ENCODE measurements at regions not wholly inside any gene's neighbourhood (a gene's known extent, or its start where the extent isn't known, plus 50 kb on each side); places are given as distances from the start of the nearest gene placed in this dataset.

DNA sequence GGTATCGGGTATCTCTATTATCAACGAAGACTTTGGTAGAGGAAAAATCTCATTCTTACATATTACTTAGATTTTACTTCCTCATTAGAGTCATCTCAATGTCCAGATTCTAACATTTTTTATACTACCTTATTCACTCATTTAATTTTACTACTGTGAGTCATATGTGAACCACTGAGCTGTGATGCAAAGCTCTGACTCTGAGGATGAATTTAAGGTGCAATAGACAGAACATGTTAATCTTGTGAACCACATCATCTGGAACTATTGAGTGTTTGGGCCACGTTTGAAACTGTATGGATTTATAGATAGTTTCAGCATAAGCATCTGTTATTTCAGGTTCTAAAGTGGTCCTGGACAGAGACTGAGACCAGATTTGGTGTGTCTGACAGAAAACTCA, 78.4 kb downstream of the PWWP3B start:
- H3K4me2 ChIP-seq (ENCODE audit: control insufficient read depth, extremely low read depth, insufficient read depth, low read depth, low read length) = no peak overlapping the region
- no peak overlapping the region for H3K4me3 ChIP-seq (ENCODE audit: control insufficient read depth in 2 of 3, extremely low read depth in 1 of 3, insufficient read depth in 2 of 3, low read depth in 1 of 3, low read length in 3 of 3)
- no peaks in the 10 kb centered on the region for H4K20me1 ChIP-seq (ENCODE audit: control insufficient read depth, extremely low read depth, insufficient read depth, low read length)
- peak overlapping the region; percentile 12 for H3K27ac ChIP-seq (ENCODE audit: control insufficient read depth, insufficient read depth, low read length)
- peaks cover 6% of the 10 kb centered on the region for H3K4me1 ChIP-seq (ENCODE audit: control insufficient read depth, extremely low read depth, insufficient read depth, low read length)
- DNase-seq (ENCODE audit: low read depth, low spot score) (no peak), FAIRE-seq (peak; percentile 36)
- H2AFZ ChIP-seq (ENCODE audit: control insufficient read depth, low read length) = no peak overlapping the region
- no peak overlapping the region for H3K9ac ChIP-seq (ENCODE audit: control insufficient read depth, extremely low read depth, insufficient read depth, low read length)
- H3K9me1 ChIP-seq (ENCODE audit: control insufficient read depth, extremely low read depth, insufficient read depth, low read length) = no peaks in the 10 kb centered on the region
- TF ChIP-seq EZH2 (IDR thresholded peaks at IDR 0.05; ENCODE audit: low read length) = no peak
- TF ChIP-seq, protein P1, sequence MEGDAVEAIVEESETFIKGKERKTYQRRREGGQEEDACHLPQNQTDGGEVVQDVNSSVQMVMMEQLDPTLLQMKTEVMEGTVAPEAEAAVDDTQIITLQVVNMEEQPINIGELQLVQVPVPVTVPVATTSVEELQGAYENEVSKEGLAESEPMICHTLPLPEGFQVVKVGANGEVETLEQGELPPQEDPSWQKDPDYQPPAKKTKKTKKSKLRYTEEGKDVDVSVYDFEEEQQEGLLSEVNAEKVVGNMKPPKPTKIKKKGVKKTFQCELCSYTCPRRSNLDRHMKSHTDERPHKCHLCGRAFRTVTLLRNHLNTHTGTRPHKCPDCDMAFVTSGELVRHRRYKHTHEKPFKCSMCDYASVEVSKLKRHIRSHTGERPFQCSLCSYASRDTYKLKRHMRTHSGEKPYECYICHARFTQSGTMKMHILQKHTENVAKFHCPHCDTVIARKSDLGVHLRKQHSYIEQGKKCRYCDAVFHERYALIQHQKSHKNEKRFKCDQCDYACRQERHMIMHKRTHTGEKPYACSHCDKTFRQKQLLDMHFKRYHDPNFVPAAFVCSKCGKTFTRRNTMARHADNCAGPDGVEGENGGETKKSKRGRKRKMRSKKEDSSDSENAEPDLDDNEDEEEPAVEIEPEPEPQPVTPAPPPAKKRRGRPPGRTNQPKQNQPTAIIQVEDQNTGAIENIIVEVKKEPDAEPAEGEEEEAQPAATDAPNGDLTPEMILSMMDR (optimal IDR thresholded peaks at IDR 0.05 in 1 of 3, IDR thresholded peaks at IDR 0.05 in 1 of 3, conservative IDR thresholded peaks at IDR 0.05 in 1 of 3; ENCODE audit: extremely low read depth in 1 of 3, insufficient read depth in 2 of 3, low read length in 3 of 3) = no peak
- dilution Hi-C loops (cut with MboI; ENCODE audit: extremely low pct_ligation_motif_present, low sequenced_read_pairs) = no loop called here
- H3K36me3 ChIP-seq (ENCODE audit: control insufficient read depth in 2 of 2, extremely low read depth in 1 of 2, insufficient read depth in 2 of 2, low read length in 2 of 2) = no peaks in the 10 kb centered on the region
- H3K79me2 ChIP-seq (ENCODE audit: control insufficient read depth, insufficient read depth, low read length) = no peaks in the 10 kb centered on the region
- H3K27me3 ChIP-seq (ENCODE audit: control insufficient read depth, extremely low read depth, insufficient read depth, low read length) = no peaks in the 10 kb centered on the region
- H3K9me3 ChIP-seq (ENCODE audit: control insufficient read depth, low read depth, low read length) = no peaks in the 10 kb centered on the region

DNA sequence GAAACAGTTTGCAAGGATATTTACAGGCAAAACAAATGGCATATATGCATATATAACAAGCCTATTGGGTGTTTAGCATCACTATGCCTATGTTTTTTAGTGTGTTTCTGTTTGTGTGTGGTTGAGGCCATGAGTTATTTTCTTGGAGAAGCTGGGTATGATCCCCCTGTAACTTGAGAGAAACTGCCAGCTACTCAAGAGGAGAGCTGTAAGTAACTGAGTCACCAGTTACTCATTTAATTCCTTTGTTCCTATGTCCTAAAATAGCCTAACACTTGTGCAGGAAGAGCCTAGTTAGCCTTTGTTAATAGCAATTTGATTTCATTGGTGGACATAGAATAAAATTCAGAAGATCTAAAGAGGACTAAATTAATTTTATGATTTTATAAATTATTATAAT, 79.1 kb downstream of the PWWP3B start:
- no peaks in the 10 kb centered on the region for H3K79me2 ChIP-seq (ENCODE audit: control insufficient read depth, insufficient read depth, low read length)
- peaks cover 6% of the 10 kb centered on the region for H3K4me1 ChIP-seq (ENCODE audit: control insufficient read depth, extremely low read depth, insufficient read depth, low read length)
- H2AFZ ChIP-seq (ENCODE audit: control insufficient read depth, low read length) = no peak overlapping the region
- H3K9me1 ChIP-seq (ENCODE audit: control insufficient read depth, extremely low read depth, insufficient read depth, low read length) = no peaks in the 10 kb centered on the region
- DNase-seq (ENCODE audit: low read depth, low spot score) = no peak
- H3K4me2 ChIP-seq (ENCODE audit: control insufficient read depth, extremely low read depth, insufficient read depth, low read depth, low read length) = no peak overlapping the region
- no peak overlapping the region for H3K27ac ChIP-seq (ENCODE audit: control insufficient read depth, insufficient read depth, low read length)
- dilution Hi-C loops (cut with MboI; ENCODE audit: extremely low pct_ligation_motif_present, low sequenced_read_pairs) = no loop called here
- H3K9ac ChIP-seq (ENCODE audit: control insufficient read depth, extremely low read depth, insufficient read depth, low read length) = no peak overlapping the region
- no peak for FAIRE-seq
- no peaks in the 10 kb centered on the region for H3K9me3 ChIP-seq (ENCODE audit: control insufficient read depth, low read depth, low read length)
- no peaks in the 10 kb centered on the region for H4K20me1 ChIP-seq (ENCODE audit: control insufficient read depth, extremely low read depth, insufficient read depth, low read length)
- no peaks in the 10 kb centered on the region for H3K36me3 ChIP-seq (ENCODE audit: control insufficient read depth in 2 of 2, extremely low read depth in 1 of 2, insufficient read depth in 2 of 2, low read length in 2 of 2)
- no peak for TF ChIP-seq EZH2 (IDR thresholded peaks at IDR 0.05; ENCODE audit: low read length)
- TF ChIP-seq, protein P1 (optimal IDR thresholded peaks at IDR 0.05 in 1 of 3, IDR thresholded peaks at IDR 0.05 in 1 of 3, conservative IDR thresholded peaks at IDR 0.05 in 1 of 3; ENCODE audit: extremely low read depth in 1 of 3, insufficient read depth in 2 of 3, low read length in 3 of 3) = no peak
- H3K27me3 ChIP-seq (ENCODE audit: control insufficient read depth, extremely low read depth, insufficient read depth, low read length) = no peaks in the 10 kb centered on the region
- no peak overlapping the region for H3K4me3 ChIP-seq (ENCODE audit: control insufficient read depth in 2 of 3, extremely low read depth in 1 of 3, insufficient read depth in 2 of 3, low read depth in 1 of 3, low read length in 3 of 3)
